HG03095 (cell line): ENCODE measurements at regions not wholly inside any gene's neighbourhood (a gene's known extent, or its start where the extent isn't known, plus 50 kb on each side); places are given as distances from the start of the nearest gene placed in this dataset.
"Not testable (repeated sequence)": the region's sequence is repeated elsewhere in the genome, so short reads cannot be mapped to it uniquely, and the experiment has no call there.

ENCODE experiments used
- ATAC-seq: cut with Tn5 transposase; IDR thresholded peaks from one replicate; pipeline ENCODE4 v1.9.1; 2021; ENCODE audit warnings: moderate library complexity; ENCODE audit not compliant: unreplicated experiment

DNA sequence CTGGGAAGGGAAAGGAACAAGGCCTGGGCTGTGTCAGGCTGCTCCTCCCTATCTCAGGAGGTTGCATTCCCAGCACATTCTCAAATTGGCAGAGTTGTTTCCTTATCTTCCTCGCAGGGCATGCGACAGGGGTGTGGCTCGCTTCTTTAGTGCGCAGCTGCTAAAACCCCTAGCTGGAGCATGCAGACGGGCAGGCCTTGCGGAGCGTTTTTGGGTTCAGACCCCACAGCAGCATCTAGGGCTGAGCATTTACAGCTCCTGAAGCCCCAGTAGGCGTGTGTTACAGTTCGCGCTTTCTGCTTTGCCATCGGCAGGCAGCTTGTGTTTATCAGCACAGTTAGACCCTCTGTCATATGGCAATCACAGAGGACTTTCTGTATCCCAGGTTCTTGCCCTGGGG, 392.4 kb downstream of the TECRL start:
- no peak for ATAC-seq

- no peak for ATAC-seq
Measured at GRCh38 chr4:64014647-64015046, 394.6 kb downstream of the TECRL start.

- ATAC-seq, result peak; percentile 97
Measured at GRCh38 chr4:64001229-64001898, 407.9 kb downstream of the TECRL start.

DNA sequence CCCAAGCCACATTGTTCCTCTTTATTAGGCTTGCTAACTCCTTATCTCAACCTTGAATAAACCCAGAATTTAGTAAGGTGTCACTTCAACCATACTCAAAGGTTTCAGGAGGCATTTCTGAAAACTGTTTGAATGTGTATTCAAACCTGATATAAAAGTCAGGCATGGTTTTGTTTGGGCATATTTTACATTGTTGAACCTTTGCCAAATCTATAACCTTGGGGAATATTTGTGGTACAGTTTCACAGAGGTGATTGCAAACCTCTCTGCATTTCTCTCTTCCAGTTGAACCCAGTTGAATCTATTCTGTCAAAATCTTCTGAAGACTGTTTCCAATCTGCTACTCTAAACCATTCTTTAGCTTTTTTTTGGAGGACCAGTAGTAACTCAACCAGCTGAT, 409.0 kb downstream of the TECRL start:
- no peak for ATAC-seq

DNA sequence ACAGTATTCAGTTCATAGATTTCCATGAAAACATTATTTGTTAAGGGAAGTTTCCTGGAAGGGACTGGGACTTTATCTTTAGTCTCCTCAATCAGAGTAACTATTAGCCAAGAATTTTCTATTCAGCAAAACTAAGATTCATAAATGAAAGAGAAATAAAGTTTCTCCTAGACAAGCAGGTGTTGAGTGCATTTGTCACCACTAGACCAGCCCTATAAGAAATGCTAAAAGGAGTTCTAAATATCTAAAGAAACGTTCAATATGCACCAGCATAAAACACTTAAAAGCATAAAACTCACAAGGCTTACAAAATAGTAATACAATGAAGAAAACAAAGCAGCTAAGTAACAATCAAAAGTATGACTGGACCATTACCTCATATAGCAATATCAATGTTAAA, 423.0 kb downstream of the TECRL start:
- ATAC-seq, result no peak

DNA sequence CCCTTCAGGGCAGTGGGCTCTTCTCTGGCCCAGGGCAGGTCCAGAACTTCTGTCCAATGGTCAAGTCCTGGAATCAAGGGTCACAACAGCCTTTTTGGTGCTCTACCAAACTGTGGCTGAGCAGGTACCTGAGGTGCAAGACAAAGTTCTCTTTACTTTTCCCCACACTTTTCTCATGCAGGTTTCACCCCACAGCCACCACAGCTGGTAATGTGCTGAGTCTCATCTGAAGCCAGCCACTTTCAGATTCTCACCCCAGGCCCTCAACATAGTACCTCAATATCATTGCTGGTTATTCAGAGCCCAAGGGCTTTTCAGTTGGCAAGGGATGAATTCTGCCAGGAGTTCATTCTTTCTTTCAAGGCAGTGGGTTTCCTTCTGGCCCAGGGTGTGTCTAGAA, 426.0 kb downstream of the TECRL start:
- no peak for ATAC-seq

GRCh38 chr4:63965875-63966274, 443.4 kb downstream of the TECRL start:
- no peak for ATAC-seq

DNA sequence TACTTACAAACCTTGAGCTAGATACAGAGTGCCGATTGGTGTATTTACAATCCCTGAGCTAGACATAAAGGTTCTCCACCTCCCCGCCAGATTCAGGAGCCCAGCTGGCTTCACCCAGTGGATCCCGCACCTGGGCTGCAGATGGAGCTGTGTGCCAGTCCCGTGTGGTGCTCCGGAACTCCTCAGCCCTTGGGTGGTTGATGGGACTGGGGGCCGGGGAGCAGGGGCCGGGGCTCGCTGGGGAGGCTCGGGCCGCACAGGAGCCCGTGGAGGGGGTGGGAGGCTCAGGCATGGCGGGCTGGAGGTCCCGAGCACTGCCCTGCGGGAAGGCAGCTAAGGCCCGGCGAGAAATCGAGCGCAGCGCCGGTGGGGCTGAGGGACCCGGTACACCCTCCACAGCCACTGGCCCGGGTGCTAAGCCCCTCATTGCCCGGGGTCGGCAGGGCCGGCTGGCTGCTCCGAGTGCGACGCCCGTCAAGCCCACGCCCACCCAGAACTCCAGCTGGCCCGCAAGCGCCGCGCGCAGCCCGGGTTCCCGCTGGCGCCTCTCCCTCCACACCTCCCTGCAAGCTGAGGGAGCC, 466.5 kb downstream of the TECRL start:
- not testable (repeated sequence) for ATAC-seq

GRCh38 chr4:63937961-63938360, 471.3 kb downstream of the TECRL start:
- no peak for ATAC-seq

DNA sequence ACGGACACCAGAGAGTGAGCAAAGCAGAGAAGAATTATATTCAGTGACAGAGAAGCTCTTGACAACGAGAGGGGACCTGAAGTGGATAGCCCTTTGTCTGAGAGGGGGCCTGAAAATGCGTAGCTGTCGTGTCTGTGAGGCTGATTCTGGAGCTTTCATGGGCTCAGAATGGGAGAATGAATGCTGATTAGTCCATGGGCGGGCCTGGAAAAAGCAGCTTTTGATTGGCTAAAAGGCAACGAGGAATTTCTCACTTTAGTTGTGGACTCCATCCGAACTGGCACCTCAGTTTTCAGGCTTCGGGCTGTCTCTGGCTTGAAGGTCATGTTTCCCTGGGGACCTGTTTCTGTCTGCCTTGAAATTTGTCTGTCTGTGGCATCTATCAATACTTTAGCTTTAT, 487.1 kb downstream of the TECRL start:
- ATAC-seq, result no peak

DNA sequence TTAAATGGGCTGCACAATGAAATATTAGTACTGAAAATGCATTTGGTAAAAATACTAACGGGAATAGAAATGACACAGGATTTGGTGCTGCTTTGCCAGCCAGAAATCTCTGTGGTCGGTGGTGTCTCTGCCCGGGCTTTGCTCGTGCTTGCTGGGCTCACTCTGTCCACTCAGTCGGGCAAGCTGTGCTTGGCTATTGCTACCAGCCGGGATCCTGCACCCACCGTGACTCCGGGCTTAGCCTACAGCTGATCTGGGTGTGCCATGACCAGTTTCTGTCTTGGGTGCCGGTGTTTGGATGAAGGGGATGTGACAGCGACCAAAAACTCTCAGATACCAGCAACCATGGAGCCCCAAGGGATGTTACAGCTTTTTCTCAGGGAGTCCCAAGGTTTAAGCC, 487.7 kb downstream of the TECRL start:
- no peak for ATAC-seq

DNA sequence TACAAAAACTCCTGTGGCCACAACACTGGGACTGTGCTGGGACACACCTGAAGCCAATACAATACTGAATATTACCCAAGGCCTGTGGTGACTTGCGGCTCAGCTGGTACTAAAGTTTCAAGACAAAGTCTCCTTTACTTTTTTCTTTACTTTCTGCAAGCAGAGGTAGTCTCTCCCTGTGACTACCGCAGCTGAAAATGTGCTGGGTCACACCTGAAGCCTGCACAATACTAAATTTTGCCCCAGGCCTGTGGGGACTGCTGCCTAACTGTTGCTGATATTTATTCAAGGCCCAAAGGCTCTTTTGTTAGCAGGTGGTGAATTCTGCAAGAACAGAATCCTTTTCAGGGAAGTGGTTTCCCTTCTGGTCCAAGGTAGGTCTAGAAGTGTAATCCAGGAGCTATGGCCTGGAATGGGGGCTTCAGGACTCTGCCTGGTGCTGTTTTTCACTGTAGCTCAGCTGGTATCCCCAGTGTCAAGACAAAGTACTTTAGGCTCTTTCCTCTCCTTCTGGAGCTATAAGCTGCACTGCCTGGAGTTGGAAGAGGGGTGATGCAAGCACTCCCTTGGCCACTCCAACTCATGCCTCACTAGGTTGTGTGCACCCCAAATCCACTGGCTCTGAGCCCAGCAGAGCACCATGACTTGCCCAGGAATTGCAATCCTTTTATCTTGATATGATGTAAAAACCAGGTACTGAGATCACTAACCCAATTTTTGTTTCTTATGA, 489.4 kb downstream of the TECRL start:
- no peak for ATAC-seq

DNA sequence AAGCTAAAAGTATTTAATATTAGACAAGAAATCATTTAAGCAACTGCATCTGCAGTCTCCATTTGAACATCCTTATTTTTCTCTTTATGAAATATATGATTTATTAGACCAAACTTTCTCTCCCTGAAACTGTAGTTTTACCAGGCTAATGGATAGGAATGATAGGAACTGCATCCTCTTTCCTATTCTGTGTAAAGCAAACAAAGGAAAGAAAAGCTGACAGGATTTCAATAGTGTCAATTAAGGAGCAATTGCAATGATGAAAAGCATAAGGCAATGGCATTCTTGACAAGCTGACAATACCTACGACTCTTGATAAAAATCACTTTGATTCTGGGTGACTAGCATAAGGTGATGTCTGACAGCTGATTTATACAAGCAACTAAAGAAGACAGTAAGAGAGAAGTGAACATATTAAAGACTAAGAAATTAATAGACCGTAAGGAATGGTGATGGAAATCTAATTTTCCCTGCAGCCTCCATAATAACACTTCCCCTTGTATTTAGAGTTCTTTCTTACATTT, 502.5 kb downstream of the TECRL start:
- ATAC-seq, result no peak

DNA sequence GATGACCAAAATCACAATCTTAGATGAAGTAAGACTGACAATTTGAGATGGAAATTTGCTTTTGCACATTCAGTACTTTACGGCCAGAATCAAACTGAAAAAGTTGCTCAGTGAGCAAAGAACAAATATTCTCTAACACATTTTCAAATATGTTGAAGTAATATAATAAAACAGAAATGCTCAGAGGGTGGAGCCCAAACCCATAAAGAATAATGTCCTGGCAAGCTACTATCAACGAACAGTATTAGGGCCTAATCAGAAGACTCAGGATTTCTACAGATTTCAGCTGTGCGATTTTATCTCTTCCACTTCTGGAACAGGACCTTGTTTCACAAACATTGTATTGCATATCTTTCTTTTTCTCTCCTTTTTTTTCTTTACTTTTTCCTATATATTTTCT, 505.0 kb downstream of the TECRL start:
- ATAC-seq, result no peak

DNA sequence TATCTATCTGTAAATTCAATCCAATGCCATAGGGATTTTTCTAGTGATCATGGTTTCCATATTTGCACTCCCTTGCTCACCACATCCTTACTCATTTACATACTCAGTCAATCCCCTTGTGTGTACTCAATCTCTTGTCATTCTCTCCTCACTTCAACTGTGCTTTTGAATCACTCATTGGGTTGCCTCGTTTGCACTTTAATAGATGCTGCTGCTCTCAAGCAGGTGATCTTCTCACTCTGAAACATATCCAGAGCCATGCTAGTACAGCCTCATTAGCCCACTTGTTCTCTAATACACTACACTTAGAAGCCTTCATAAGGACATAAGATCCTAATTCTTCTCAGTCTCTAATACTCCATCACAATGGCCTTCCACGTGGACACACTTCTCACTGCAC, 507.9 kb downstream of the TECRL start:
- ATAC-seq, result no peak

- ATAC-seq, result no peak
Measured at GRCh38 chr4:63898961-63899360, 510.3 kb downstream of the TECRL start.

DNA sequence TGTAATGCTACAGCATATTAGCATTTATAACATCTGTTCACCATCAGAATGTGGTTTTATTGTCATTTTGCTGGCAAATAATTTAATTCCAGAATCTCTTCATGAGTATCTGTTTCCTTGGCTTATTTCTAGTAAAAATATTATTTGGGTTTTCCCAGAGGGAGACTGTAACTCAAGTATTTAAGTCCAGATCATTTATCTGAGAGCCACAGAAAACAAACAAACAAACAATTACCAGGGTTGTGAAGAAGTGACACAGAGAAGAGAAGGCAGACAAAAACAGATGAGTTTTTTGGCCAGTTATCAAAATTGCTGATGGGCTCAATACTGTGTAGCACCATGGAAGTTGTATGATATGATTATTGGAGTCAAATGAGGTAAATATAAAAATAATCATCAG, 515.1 kb downstream of the TECRL start:
- ATAC-seq, result no peak

GRCh38 chr4:63869370-63869769, 539.9 kb downstream of the TECRL start:
- no peak for ATAC-seq

DNA sequence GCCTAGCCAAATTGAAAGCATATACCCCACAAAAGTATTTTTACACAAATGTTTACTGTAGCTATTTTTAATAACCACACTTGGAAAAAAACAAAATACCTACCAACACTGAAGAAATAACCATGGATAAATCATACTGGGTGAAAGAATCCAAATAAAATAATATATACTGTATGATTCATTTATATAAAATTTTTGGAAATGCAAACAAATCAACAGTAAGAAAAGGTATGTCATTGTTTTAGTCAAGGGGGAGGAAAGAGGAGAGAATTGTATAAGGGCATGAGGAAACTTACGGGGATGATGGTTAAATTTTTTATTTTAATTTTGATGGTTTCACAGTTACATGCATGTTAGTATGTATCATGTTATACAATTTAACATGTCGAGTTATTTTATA, 557.8 kb downstream of the TECRL start:
- no peak for ATAC-seq

DNA sequence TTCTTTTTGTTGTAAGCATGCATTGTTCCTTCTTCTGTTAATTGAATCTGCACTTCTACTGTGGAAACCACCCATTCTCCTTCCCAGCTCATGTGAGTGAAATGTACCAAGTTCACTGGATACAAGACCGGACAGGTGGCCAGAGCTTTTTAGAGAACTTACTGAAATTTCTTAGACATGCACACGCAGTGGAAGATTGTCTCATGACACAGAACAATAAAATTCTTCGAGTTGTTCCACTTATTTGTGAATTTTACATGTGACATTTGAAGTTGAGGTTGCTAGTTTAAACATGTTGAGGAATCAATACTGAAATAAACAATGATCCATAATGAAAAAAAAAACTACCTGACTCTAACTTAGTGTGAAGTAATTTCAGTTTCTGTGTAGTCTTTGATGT, 568.0 kb downstream of the TECRL start:
- no peak for ATAC-seq

GRCh38 chr4:63831590-63832155, 577.6 kb downstream of the TECRL start:
- no peak for ATAC-seq
